ENCODE measurements at regions not wholly inside any gene's neighbourhood (a gene's known extent, or its start where the extent isn't known, plus 50 kb on each side); places are given as distances from the start of the nearest gene placed in this dataset.

GRCh38 chr2:122174061-122174460 lies 418.6 kb downstream of the TSN start:
- intact Hi-C loops (cut with micrococcal nuclease), result no loop called here
- H3K36me3 ChIP-seq (ENCODE audit: control insufficient read depth, insufficient read depth, low read length), result no peaks in the 10 kb centered on the region
- no peak overlapping the region for H2AFZ ChIP-seq (ENCODE audit: low read depth, low read length)
- no peaks in the 10 kb centered on the region for H4K20me1 ChIP-seq (replicated peaks; ENCODE audit: control insufficient read depth, insufficient read depth, low read length)
- no peaks in the 10 kb centered on the region; a peak in 1 of 5 replicates for H3K27me3 ChIP-seq (ENCODE audit: control insufficient read depth in 2 of 2, insufficient read depth in 2 of 2, low read length in 2 of 2)
- H3K9ac ChIP-seq (ENCODE audit: insufficient read depth in 1 of 2, low read depth in 2 of 2, low read length in 2 of 2), result no peak overlapping the region
- ATAC-seq (no peak), FAIRE-seq (no peak), DNase-seq (ENCODE audit: extremely low read depth in 1 of 4, low spot score in 3 of 4) (no peak)
- ChIA-PET CTCF (ENCODE audit: low intra/inter-chr PET ratio) (no interaction called here), POLR2A (interaction anchor here (0.5 kb wide), 1 partner anchor 167 kb away, joined by 3 read pairs; no protein-coding TSS in a partner anchor)
- no peak overlapping the region for H3K27ac ChIP-seq (ENCODE audit: extremely low read depth, low read depth, low read length)
- TF ChIP-seq ZNF436 (CRISPR knock-in tag; IDR thresholded peaks at IDR 0.05) (no peak), POU5F1 (IDR thresholded peaks at IDR 0.05; ENCODE audit: borderline replicate concordance, low read depth, low read length, partially characterized antibody) (no peak), OTX1 (CRISPR knock-in tag; IDR thresholded peaks at IDR 0.05) (no peak), MCM2 (IDR thresholded peaks at IDR 0.05; ENCODE audit: low read depth) (no peak), SRF (CRISPR knock-in tag; IDR thresholded peaks at IDR 0.05) (no peak)
- no peak overlapping the region for H3K4me2 ChIP-seq (ENCODE audit: insufficient read depth, low read length)
- in situ Hi-C loops (cut with MboI), result no loop called here
- BruUV-seq (replicated peaks), result no TSS peak
- no peaks in the 10 kb centered on the region for H3K9me3 ChIP-seq (replicated peaks; ENCODE audit: control insufficient read depth, insufficient read depth, low read depth, low read length)
- H3K4me3 ChIP-seq, result no peak overlapping the region
- no peaks in the 10 kb centered on the region for H3K9me1 ChIP-seq (ENCODE audit: control insufficient read depth, insufficient read depth, low read length)
- no peaks in the 10 kb centered on the region for H3K4me1 ChIP-seq (replicated peaks in 1 of 2; ENCODE audit: control insufficient read depth in 2 of 2, insufficient read depth in 2 of 2, low read length in 2 of 2)
- 0% methylated on average over 6 of the region's 6 CpGs for WGBS (ENCODE audit: insufficient coverage, low coverage, missing lambda C conversion rate)
- H3K79me2 ChIP-seq (ENCODE audit: control insufficient read depth, insufficient read depth, low read length), result no peaks in the 10 kb centered on the region

- H3K4me2 ChIP-seq (ENCODE audit: insufficient read depth, low read length), result no peak overlapping the region
- intact Hi-C loops (cut with micrococcal nuclease) (no loop called here), in situ Hi-C loops (cut with MboI) (no loop called here)
- no peak overlapping the region for H3K9ac ChIP-seq (ENCODE audit: insufficient read depth in 1 of 2, low read depth in 2 of 2, low read length in 2 of 2)
- no peak overlapping the region for H2AFZ ChIP-seq (ENCODE audit: low read depth, low read length)
- H3K27me3 ChIP-seq (ENCODE audit: control insufficient read depth in 2 of 2, insufficient read depth in 2 of 2, low read length in 2 of 2), result no peaks in the 10 kb centered on the region; a peak in 1 of 5 replicates
- no peak overlapping the region for H3K4me3 ChIP-seq
- POLR2A ChIA-PET, result no interaction called here
- ATAC-seq, result no peak
- whole genome bisulfite sequencing (ENCODE audit: insufficient coverage, low coverage, missing lambda C conversion rate), result 2% methylated on average over 6 of the region's 6 CpGs
- H3K9me3 ChIP-seq (replicated peaks; ENCODE audit: control insufficient read depth, insufficient read depth, low read depth, low read length), result no peaks in the 10 kb centered on the region
- no peak overlapping the region for H3K27ac ChIP-seq (ENCODE audit: extremely low read depth, low read depth, low read length)
- no peaks in the 10 kb centered on the region for H4K20me1 ChIP-seq (replicated peaks; ENCODE audit: control insufficient read depth, insufficient read depth, low read length)
- no peak for DNase-seq (ENCODE audit: extremely low read depth in 1 of 4, low spot score in 3 of 4)
- CTCF ChIA-PET (ENCODE audit: low intra/inter-chr PET ratio), result no interaction called here
- H3K36me3 ChIP-seq (ENCODE audit: control insufficient read depth, insufficient read depth, low read length), result no peaks in the 10 kb centered on the region
- H3K4me1 ChIP-seq (replicated peaks in 1 of 2; ENCODE audit: control insufficient read depth in 2 of 2, insufficient read depth in 2 of 2, low read length in 2 of 2), result no peaks in the 10 kb centered on the region
- H3K9me1 ChIP-seq (ENCODE audit: control insufficient read depth, insufficient read depth, low read length), result no peaks in the 10 kb centered on the region
- no TSS peak for BruUV-seq (replicated peaks)
- no peak for FAIRE-seq
- H3K79me2 ChIP-seq (ENCODE audit: control insufficient read depth, insufficient read depth, low read length), result no peaks in the 10 kb centered on the region
- TF ChIP-seq POLR3A (IDR thresholded peaks at IDR 0.05; ENCODE audit: borderline replicate concordance, extremely low read depth, insufficient read depth, insufficient read length) (no peak), HNRNPUL1 (IDR thresholded peaks at IDR 0.05; ENCODE audit: low read length) (no peak), NFATC3 (IDR thresholded peaks at IDR 0.05) (no peak), BRF2 (IDR thresholded peaks at IDR 0.05; ENCODE audit: borderline replicate concordance, insufficient read depth, insufficient read length) (no peak), NFE2L1 (tag; IDR thresholded peaks at IDR 0.05; ENCODE audit: borderline replicate concordance, low read depth) (no peak), NFIC (IDR thresholded peaks at IDR 0.05) (no peak), EP300 (IDR thresholded peaks at IDR 0.05; ENCODE audit: low read length) (no peak), ZBTB5 (IDR thresholded peaks at IDR 0.05) (no peak), CBX5 (IDR thresholded peaks at IDR 0.05; ENCODE audit: borderline replicate concordance, low read depth) (no peak), MCM5 (IDR thresholded peaks at IDR 0.05; ENCODE audit: low read depth) (no peak)
Observed at GRCh38 chr2:122179492-122180165, 424.2 kb downstream of the TSN start.
